ENCODE measurements at regions not wholly inside any gene's neighbourhood (a gene's known extent, or its start where the extent isn't known, plus 50 kb on each side); places are given as distances from the start of the nearest gene placed in this dataset.

- Histone ChIP-seq H3K4me1 (ENCODE audit: control insufficient read depth in 5 of 5, insufficient read depth in 5 of 5, low read length in 5 of 5) (no peaks in the 10 kb centered on the region), H3K4me3 (ENCODE audit: low read depth in 1 of 5, low read length in 5 of 5) (no peak overlapping the region), H3K27me3 (ENCODE audit: control insufficient read depth in 5 of 5, insufficient read depth in 4 of 5, low read length in 5 of 5) (no peaks in the 10 kb centered on the region), H3K27ac (ENCODE audit: low read depth, low read length) (no peak overlapping the region), H3K9me3 (ENCODE audit: control insufficient read depth in 5 of 5, low read length in 5 of 5) (peaks cover 0 to under 1% (median 0%) of the 10 kb centered on the region in 5 donors), H3K9ac (ENCODE audit: low read length in 5 of 5) (no peak overlapping the region), H3K36me3 (ENCODE audit: control insufficient read depth in 5 of 5, insufficient read depth in 5 of 5, low read length in 5 of 5) (no peaks in the 10 kb centered on the region)
These were observed 337.6 kb upstream of the SLC10A2 start for GRCh38 chr13:103403814-103404213.

DNA sequence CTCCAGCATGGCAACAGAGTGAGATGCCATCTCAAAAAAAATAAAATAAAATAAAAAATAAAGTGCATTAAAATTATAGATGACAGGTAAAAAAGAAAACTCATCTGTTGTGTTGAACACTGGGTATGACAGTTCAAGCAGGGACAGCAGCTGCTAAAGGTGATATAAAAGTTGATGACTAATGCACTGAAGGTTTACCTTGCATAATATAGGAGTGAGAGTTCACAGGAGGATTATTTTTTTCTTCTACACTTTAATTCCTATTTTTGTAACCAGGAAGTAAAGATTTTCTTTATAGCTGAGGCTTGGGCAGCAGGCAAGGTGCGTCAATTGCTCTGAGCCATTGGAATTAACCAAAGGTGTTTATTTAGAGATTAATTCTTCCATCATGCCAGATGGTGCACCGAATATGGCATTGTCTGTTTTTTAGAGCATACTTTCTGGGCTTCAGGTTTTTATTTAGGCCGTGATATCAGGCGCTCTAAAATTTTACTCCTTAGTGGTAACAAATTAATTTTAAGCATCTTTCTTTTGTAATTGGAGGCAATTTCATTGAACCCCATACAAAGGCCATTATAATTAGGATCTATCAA lies 337.0 kb upstream of the SLC10A2 start:
- H3K27me3 ChIP-seq (ENCODE audit: control insufficient read depth in 5 of 5, insufficient read depth in 4 of 5, low read length in 5 of 5): no peaks in the 10 kb centered on the region
- H3K4me1 ChIP-seq (ENCODE audit: control insufficient read depth in 5 of 5, insufficient read depth in 5 of 5, low read length in 5 of 5): no peaks in the 10 kb centered on the region
- H3K4me3 ChIP-seq (ENCODE audit: low read depth in 1 of 5, low read length in 5 of 5): no peak overlapping the region
- no peaks in the 10 kb centered on the region for H3K36me3 ChIP-seq (ENCODE audit: control insufficient read depth in 5 of 5, insufficient read depth in 5 of 5, low read length in 5 of 5)
- H3K9me3 ChIP-seq (ENCODE audit: control insufficient read depth in 5 of 5, low read length in 5 of 5): peaks cover 0 to 5% (median 0%) of the 10 kb centered on the region in 5 donors
- H3K27ac ChIP-seq (ENCODE audit: low read depth, low read length): no peak overlapping the region
- no peak overlapping the region for H3K9ac ChIP-seq (ENCODE audit: low read length in 5 of 5)

DNA sequence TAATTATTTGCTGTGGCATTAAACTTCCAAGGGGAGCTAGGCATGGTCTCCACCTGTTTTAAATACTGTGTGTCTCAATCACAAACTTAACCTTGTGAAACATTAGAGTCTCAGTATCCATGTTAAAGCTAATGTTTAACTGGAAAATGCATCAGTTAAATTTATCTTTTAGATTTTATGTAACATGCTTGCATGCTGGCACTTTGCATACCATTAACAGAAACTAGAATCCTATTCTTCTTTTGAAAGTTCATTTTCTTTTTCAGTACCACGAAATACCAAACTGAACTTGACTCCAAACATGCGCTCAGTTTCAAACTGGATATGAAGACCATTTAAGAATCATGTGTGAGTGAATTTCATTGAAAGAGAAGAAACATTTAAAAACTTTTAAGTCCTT lies 328.9 kb upstream of the SLC10A2 start:
- no peaks in the 10 kb centered on the region for H3K27me3 ChIP-seq (ENCODE audit: control insufficient read depth in 5 of 5, insufficient read depth in 4 of 5, low read length in 5 of 5)
- no peaks in the 10 kb centered on the region for H3K36me3 ChIP-seq (ENCODE audit: control insufficient read depth in 5 of 5, insufficient read depth in 5 of 5, low read length in 5 of 5)
- no peak overlapping the region for H3K9ac ChIP-seq (ENCODE audit: low read length in 5 of 5)
- H3K4me1 ChIP-seq (ENCODE audit: control insufficient read depth in 5 of 5, insufficient read depth in 5 of 5, low read length in 5 of 5): no peaks in the 10 kb centered on the region
- H3K9me3 ChIP-seq (ENCODE audit: control insufficient read depth in 5 of 5, low read length in 5 of 5): peaks cover 0 to 5% (median 0%) of the 10 kb centered on the region in 5 donors
- no peak overlapping the region for H3K4me3 ChIP-seq (ENCODE audit: low read depth in 1 of 5, low read length in 5 of 5)
- no peak overlapping the region for H3K27ac ChIP-seq (ENCODE audit: low read depth, low read length)

- H3K27me3 ChIP-seq (ENCODE audit: control insufficient read depth in 5 of 5, insufficient read depth in 4 of 5, low read length in 5 of 5): no peaks in the 10 kb centered on the region
- H3K9ac ChIP-seq (ENCODE audit: low read length in 5 of 5): no peak overlapping the region
- H3K27ac ChIP-seq (ENCODE audit: low read depth, low read length): no peak overlapping the region
- no peaks in the 10 kb centered on the region for H3K4me1 ChIP-seq (ENCODE audit: control insufficient read depth in 5 of 5, insufficient read depth in 5 of 5, low read length in 5 of 5)
- no peaks in the 10 kb centered on the region for H3K36me3 ChIP-seq (ENCODE audit: control insufficient read depth in 5 of 5, insufficient read depth in 5 of 5, low read length in 5 of 5)
- peaks cover 0 to 5% (median 0%) of the 10 kb centered on the region in 5 donors for H3K9me3 ChIP-seq (ENCODE audit: control insufficient read depth in 5 of 5, low read length in 5 of 5)
- no peak overlapping the region for H3K4me3 ChIP-seq (ENCODE audit: low read depth in 1 of 5, low read length in 5 of 5)
These were observed 328.4 kb upstream of the SLC10A2 start for GRCh38 chr13:103394618-103395017.

- Histone ChIP-seq H3K4me1 (ENCODE audit: control insufficient read depth in 5 of 5, insufficient read depth in 5 of 5, low read length in 5 of 5) (no peaks in the 10 kb centered on the region), H3K9ac (ENCODE audit: low read length in 5 of 5) (no peak overlapping the region), H3K9me3 (ENCODE audit: control insufficient read depth in 5 of 5, low read length in 5 of 5) (no peaks in the 10 kb centered on the region), H3K4me3 (ENCODE audit: low read depth in 1 of 5, low read length in 5 of 5) (no peak overlapping the region), H3K27ac (ENCODE audit: low read depth, low read length) (no peak overlapping the region), H3K27me3 (ENCODE audit: control insufficient read depth in 5 of 5, insufficient read depth in 4 of 5, low read length in 5 of 5) (no peaks in the 10 kb centered on the region), H3K36me3 (ENCODE audit: control insufficient read depth in 5 of 5, insufficient read depth in 5 of 5, low read length in 5 of 5) (no peaks in the 10 kb centered on the region)
These were observed 325.7 kb upstream of the SLC10A2 start for GRCh38 chr13:103391936-103392335.

DNA sequence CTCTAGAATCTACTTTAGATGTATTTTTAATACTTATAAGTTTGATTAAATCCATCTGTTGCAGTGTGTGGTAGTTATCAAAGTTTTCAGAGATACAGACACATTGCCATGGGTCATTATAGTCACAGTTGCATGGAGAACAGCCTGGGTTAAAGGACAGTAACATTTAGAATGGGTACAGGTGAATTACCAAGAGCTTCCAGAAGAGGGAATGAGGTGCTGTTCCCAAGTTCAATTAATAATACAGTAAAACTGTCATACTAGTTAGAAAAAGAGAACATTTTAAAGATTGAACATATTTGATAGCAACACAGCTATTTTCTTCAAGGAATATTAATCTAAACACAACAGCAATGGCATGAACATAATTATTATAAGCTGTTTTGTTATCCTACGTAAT lies 322.6 kb upstream of the SLC10A2 start:
- Histone ChIP-seq H3K4me1 (ENCODE audit: control insufficient read depth in 5 of 5, insufficient read depth in 5 of 5, low read length in 5 of 5) (no peaks in the 10 kb centered on the region), H3K36me3 (ENCODE audit: control insufficient read depth in 5 of 5, insufficient read depth in 5 of 5, low read length in 5 of 5) (no peaks in the 10 kb centered on the region), H3K27ac (ENCODE audit: low read depth, low read length) (no peak overlapping the region), H3K9ac (ENCODE audit: low read length in 5 of 5) (no peak overlapping the region), H3K27me3 (ENCODE audit: control insufficient read depth in 5 of 5, insufficient read depth in 4 of 5, low read length in 5 of 5) (no peaks in the 10 kb centered on the region), H3K9me3 (ENCODE audit: control insufficient read depth in 5 of 5, low read length in 5 of 5) (peaks cover 0 to 3% (median 0%) of the 10 kb centered on the region in 5 donors), H3K4me3 (ENCODE audit: low read depth in 1 of 5, low read length in 5 of 5) (no peak overlapping the region)

- Histone ChIP-seq H3K4me1 (ENCODE audit: control insufficient read depth in 5 of 5, insufficient read depth in 5 of 5, low read length in 5 of 5) (no peaks in the 10 kb centered on the region), H3K36me3 (ENCODE audit: control insufficient read depth in 5 of 5, insufficient read depth in 5 of 5, low read length in 5 of 5) (no peaks in the 10 kb centered on the region)
These were observed 320.1 kb upstream of the SLC10A2 start for GRCh38 chr13:103386341-103386740.

DNA sequence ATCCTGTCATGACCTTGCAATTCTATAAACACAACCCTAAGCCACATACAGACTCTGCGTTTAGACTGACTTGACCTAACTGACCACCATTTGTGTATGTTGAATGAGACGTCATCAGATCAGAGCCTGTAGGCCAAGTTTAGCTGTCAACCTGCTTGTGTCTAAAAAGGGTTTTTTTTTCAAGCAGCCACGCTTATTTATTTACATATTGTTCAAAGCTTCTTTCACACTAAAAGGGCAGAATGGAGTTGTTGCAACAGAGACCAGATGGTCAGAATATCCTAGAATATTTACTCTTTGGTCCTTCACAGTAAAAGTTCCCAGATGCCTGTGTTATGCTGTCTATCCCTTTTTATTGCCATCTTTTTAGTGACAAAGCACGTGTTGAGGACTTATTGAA lies 307.7 kb upstream of the SLC10A2 start:
- H3K9ac ChIP-seq (ENCODE audit: low read length in 5 of 5): no peak overlapping the region
- no peak overlapping the region for H3K27ac ChIP-seq (ENCODE audit: low read depth, low read length)

More at GRCh38 chr13:103386341-103386740, 320.1 kb upstream of the SLC10A2 start:
- Histone ChIP-seq H3K4me3 (ENCODE audit: low read depth in 1 of 5, low read length in 5 of 5) (no peak overlapping the region), H3K9ac (ENCODE audit: low read length in 5 of 5) (no peak overlapping the region), H3K27me3 (ENCODE audit: control insufficient read depth in 5 of 5, insufficient read depth in 4 of 5, low read length in 5 of 5) (no peaks in the 10 kb centered on the region), H3K9me3 (ENCODE audit: control insufficient read depth in 5 of 5, low read length in 5 of 5) (peaks cover 0 to 9% (median 7%) of the 10 kb centered on the region in 5 donors), H3K27ac (ENCODE audit: low read depth, low read length) (no peak overlapping the region)

DNA sequence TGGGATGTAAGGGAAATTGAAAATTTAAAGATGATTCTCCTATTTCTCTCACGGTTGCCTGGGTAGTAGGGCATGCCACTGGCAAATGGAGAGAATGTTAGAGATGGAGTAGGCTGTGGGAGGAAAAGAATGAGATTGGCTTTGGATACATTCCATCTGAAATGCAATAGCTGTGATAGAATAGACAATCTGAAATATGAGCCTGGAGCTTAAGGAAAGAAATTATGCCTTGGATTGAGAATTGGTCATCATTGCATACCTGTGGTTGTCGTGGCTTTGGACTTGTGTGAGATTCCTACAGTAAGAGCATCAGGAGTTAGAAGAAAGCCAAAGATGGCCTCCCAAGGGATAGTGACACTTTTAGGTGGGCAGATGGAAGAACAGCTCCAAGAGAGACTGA lies 305.1 kb upstream of the SLC10A2 start:
- H3K4me3 ChIP-seq (ENCODE audit: low read depth in 1 of 5, low read length in 5 of 5): no peak overlapping the region
- H3K36me3 ChIP-seq (ENCODE audit: control insufficient read depth in 5 of 5, insufficient read depth in 5 of 5, low read length in 5 of 5): no peaks in the 10 kb centered on the region
- H3K27ac ChIP-seq (ENCODE audit: low read depth, low read length): no peak overlapping the region
- H3K27me3 ChIP-seq (ENCODE audit: control insufficient read depth in 5 of 5, insufficient read depth in 4 of 5, low read length in 5 of 5): no peaks in the 10 kb centered on the region
- H3K9ac ChIP-seq (ENCODE audit: low read length in 5 of 5): no peak overlapping the region
- H3K4me1 ChIP-seq (ENCODE audit: control insufficient read depth in 5 of 5, insufficient read depth in 5 of 5, low read length in 5 of 5): no peaks in the 10 kb centered on the region
- peaks cover 0 to 2% (median 0%) of the 10 kb centered on the region in 5 donors for H3K9me3 ChIP-seq (ENCODE audit: control insufficient read depth in 5 of 5, low read length in 5 of 5)

More for the DNA sequence above, 307.7 kb upstream of the SLC10A2 start:
- Histone ChIP-seq H3K4me3 (ENCODE audit: low read depth in 1 of 5, low read length in 5 of 5) (no peak overlapping the region), H3K36me3 (ENCODE audit: control insufficient read depth in 5 of 5, insufficient read depth in 5 of 5, low read length in 5 of 5) (no peaks in the 10 kb centered on the region), H3K4me1 (ENCODE audit: control insufficient read depth in 5 of 5, insufficient read depth in 5 of 5, low read length in 5 of 5) (no peaks in the 10 kb centered on the region), H3K9me3 (ENCODE audit: control insufficient read depth in 5 of 5, low read length in 5 of 5) (peaks cover 0 to 2% (median 0%) of the 10 kb centered on the region in 5 donors), H3K27me3 (ENCODE audit: control insufficient read depth in 5 of 5, insufficient read depth in 4 of 5, low read length in 5 of 5) (no peaks in the 10 kb centered on the region)

DNA sequence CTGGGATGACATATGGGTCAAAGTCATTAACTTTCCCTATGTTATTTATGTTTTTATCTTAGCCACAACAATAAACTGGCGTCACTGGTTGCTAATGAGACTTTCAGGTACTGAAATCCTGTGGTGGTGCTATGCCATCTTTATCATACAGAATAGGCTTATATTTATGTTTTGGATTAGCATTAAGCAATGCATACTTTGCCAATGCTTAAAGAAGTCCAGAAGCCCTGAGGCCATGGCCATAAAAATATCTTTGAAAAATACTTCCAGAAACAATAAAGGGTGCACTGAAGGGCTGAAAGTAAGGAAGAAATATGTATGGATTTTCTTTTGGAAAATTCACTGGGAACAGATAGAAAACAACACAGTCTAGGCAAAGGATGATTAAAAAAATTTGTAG lies 304.6 kb upstream of the SLC10A2 start:
- H3K36me3 ChIP-seq (ENCODE audit: control insufficient read depth in 5 of 5, insufficient read depth in 5 of 5, low read length in 5 of 5): no peaks in the 10 kb centered on the region
- H3K9me3 ChIP-seq (ENCODE audit: control insufficient read depth in 5 of 5, low read length in 5 of 5): peaks cover 0 to 2% (median 0%) of the 10 kb centered on the region in 5 donors
- no peak overlapping the region for H3K4me3 ChIP-seq (ENCODE audit: low read depth in 1 of 5, low read length in 5 of 5)
- no peaks in the 10 kb centered on the region for H3K27me3 ChIP-seq (ENCODE audit: control insufficient read depth in 5 of 5, insufficient read depth in 4 of 5, low read length in 5 of 5)
- H3K9ac ChIP-seq (ENCODE audit: low read length in 5 of 5): no peak overlapping the region
- no peaks in the 10 kb centered on the region for H3K4me1 ChIP-seq (ENCODE audit: control insufficient read depth in 5 of 5, insufficient read depth in 5 of 5, low read length in 5 of 5)
- no peak overlapping the region for H3K27ac ChIP-seq (ENCODE audit: low read depth, low read length)

All from subcutaneous abdominal adipose tissue (tissue), 5 donors.